ENCODE measurements at regions not wholly inside any gene's neighbourhood (a gene's known extent, or its start where the extent isn't known, plus 50 kb on each side); places are given as distances from the start of the nearest gene placed in this dataset.

- no peak for TF ChIP-seq CTCF (IDR thresholded peaks at IDR 0.05; ENCODE audit: borderline replicate concordance, extremely low read depth, low read length, poor library complexity, severe bottlenecking)
- TF ChIP-seq EZH2 (IDR thresholded peaks at IDR 0.05; ENCODE audit: borderline replicate concordance, low read depth, low read length, severe bottlenecking): no peak
Observed at GRCh38 chr2:12074845-12075217, 328.4 kb downstream of the LPIN1 start.
